ENCODE measurements at regions not wholly inside any gene's neighbourhood (a gene's known extent, or its start where the extent isn't known, plus 50 kb on each side); places are given as distances from the start of the nearest gene placed in this dataset.

GRCh38 chr11:96755209-96755608 lies 365.4 kb downstream of the JRKL start:
- Histone ChIP-seq H2BK20ac (ENCODE audit: low read depth, low read length, poor library complexity, severe bottlenecking) (no peak overlapping the region), H3K4me1 (ENCODE audit: insufficient read depth, low read length) (no peaks in the 10 kb centered on the region), H3K27me3 (ENCODE audit: insufficient read depth, low read length) (no peaks in the 10 kb centered on the region), H3K27ac (ENCODE audit: insufficient read length, low read depth, low read length) (no peak overlapping the region), H3K79me2 (ENCODE audit: insufficient read depth, low read length) (no peaks in the 10 kb centered on the region), H3K4ac (ENCODE audit: low read depth, low read length) (no peak overlapping the region), H3T11ph (ENCODE audit: low read length) (no peak overlapping the region), H2AK5ac (ENCODE audit: insufficient read length, low read length) (no peak overlapping the region), H4K91ac (ENCODE audit: insufficient read length, low read depth, low read length) (no peak overlapping the region), H4K5ac (ENCODE audit: insufficient read length, low read depth, low read length) (no peak overlapping the region), H3K4me2 (ENCODE audit: insufficient read depth, insufficient read length, low read length) (no peak overlapping the region), H3K14ac (ENCODE audit: insufficient read depth, low read length) (no peak overlapping the region), H2BK5ac (ENCODE audit: insufficient read length, low read length) (no peak overlapping the region), H4K20me1 (ENCODE audit: control insufficient read depth, insufficient read depth, insufficient read length) (no peaks in the 10 kb centered on the region), H2AFZ (ENCODE audit: low read length) (no peak overlapping the region), H2BK120ac (ENCODE audit: low read depth, low read length, poor library complexity, severe bottlenecking) (no peak overlapping the region), H3K56ac (ENCODE audit: insufficient read length, low read depth, low read length) (no peak overlapping the region), H2BK12ac (ENCODE audit: insufficient read length, low read depth, low read length) (no peak overlapping the region), H3K9ac (ENCODE audit: extremely low read depth, insufficient read length, low read length) (no peak overlapping the region), H3K9me3 (ENCODE audit: control insufficient read depth, low read depth, low read length) (no peaks in the 10 kb centered on the region), H4K8ac (replicated peaks; ENCODE audit: insufficient read length, low read depth, low read length) (no peak overlapping the region), H3K23me2 (ENCODE audit: insufficient read length, low read depth, low read length, poor library complexity, severe bottlenecking) (no peaks in the 10 kb centered on the region), H2BK15ac (ENCODE audit: low read depth, low read length) (no peak overlapping the region), H3K23ac (ENCODE audit: insufficient read length, low read depth, low read length) (no peak overlapping the region), H3K18ac (ENCODE audit: insufficient read length, low read depth, low read length) (no peak overlapping the region), H3K79me1 (ENCODE audit: insufficient read depth, low read depth, low read length, poor library complexity, severe bottlenecking) (no peaks in the 10 kb centered on the region)
- DNase-seq = no peak
- no CpG with 5 or more reads among the region's 2 CpGs for WGBS (ENCODE audit: extremely low coverage, insufficient read length, low lambda C conversion rate)
- Mint-ChIP-seq H3K4me3 (no peak overlapping the region), H3K27me3 (ENCODE audit: low read depth) (peaks cover 2% of the 10 kb centered on the region; the same call in 1 of the 2 replicates), H3K27ac (no peak overlapping the region), H3K36me3 (ENCODE audit: insufficient read depth in 1 of 3, low read depth in 3 of 3) (no peaks in the 10 kb centered on the region), H3K9me3 (no peaks in the 10 kb centered on the region), H3K4me1 (no peaks in the 10 kb centered on the region)
- no peak for TF ChIP-seq CTCF (conservative IDR thresholded peaks at IDR 0.05)
